ENCODE measurements at regions not wholly inside any gene's neighbourhood (a gene's known extent, or its start where the extent isn't known, plus 50 kb on each side); places are given as distances from the start of the nearest gene placed in this dataset.

- H3K27ac ChIP-seq, result peak overlapping the region; percentile 27; the same call in 1 of the 2 replicates
- ChIA-PET CTCF (interaction anchor here (0.6 to 2.0 kb wide), 25 partner anchors 10 to 1319 kb away, joined by 3 to 54 read pairs (median 4); partner anchors contain the start of gene RGMA), POLR2A (ENCODE audit: low non-redundant PET) (no interaction called here)
- TF ChIP-seq, protein P1, sequence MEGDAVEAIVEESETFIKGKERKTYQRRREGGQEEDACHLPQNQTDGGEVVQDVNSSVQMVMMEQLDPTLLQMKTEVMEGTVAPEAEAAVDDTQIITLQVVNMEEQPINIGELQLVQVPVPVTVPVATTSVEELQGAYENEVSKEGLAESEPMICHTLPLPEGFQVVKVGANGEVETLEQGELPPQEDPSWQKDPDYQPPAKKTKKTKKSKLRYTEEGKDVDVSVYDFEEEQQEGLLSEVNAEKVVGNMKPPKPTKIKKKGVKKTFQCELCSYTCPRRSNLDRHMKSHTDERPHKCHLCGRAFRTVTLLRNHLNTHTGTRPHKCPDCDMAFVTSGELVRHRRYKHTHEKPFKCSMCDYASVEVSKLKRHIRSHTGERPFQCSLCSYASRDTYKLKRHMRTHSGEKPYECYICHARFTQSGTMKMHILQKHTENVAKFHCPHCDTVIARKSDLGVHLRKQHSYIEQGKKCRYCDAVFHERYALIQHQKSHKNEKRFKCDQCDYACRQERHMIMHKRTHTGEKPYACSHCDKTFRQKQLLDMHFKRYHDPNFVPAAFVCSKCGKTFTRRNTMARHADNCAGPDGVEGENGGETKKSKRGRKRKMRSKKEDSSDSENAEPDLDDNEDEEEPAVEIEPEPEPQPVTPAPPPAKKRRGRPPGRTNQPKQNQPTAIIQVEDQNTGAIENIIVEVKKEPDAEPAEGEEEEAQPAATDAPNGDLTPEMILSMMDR (conservative IDR thresholded peaks at IDR 0.05; ENCODE audit: low read depth), result no peak
- no peak for DNase-seq (ENCODE audit: low spot score)
These were observed 112.0 kb upstream of the MCTP2 start for GRCh38 chr15:94119298-94119811.

GRCh38 chr15:94110476-94111130 lies 120.8 kb upstream of the MCTP2 start:
- POLR2A ChIA-PET (ENCODE audit: low non-redundant PET), result no interaction called here
- CTCF ChIA-PET, result interaction anchor here (0.6 to 1.8 kb wide), 2 partner anchors 10 to 104 kb away, joined by 5 to 7 read pairs; no protein-coding TSS in a partner anchor

GRCh38 chr15:94107652-94108051 lies 123.7 kb upstream of the MCTP2 start:
- CTCF ChIA-PET, result interaction anchor here (0.6 to 1.0 kb wide), 2 partner anchors 12 to 37 kb away, joined by 3 to 5 read pairs; no protein-coding TSS in a partner anchor
- TF ChIP-seq, protein P1 (conservative IDR thresholded peaks at IDR 0.05; ENCODE audit: low read depth), result no peak

More at GRCh38 chr15:94110476-94111130, 120.8 kb upstream of the MCTP2 start:
- no peak overlapping the region for H3K27ac ChIP-seq
- no peak for DNase-seq (ENCODE audit: low spot score)
- TF ChIP-seq, protein P1 (conservative IDR thresholded peaks at IDR 0.05; ENCODE audit: low read depth), result no peak

DNA sequence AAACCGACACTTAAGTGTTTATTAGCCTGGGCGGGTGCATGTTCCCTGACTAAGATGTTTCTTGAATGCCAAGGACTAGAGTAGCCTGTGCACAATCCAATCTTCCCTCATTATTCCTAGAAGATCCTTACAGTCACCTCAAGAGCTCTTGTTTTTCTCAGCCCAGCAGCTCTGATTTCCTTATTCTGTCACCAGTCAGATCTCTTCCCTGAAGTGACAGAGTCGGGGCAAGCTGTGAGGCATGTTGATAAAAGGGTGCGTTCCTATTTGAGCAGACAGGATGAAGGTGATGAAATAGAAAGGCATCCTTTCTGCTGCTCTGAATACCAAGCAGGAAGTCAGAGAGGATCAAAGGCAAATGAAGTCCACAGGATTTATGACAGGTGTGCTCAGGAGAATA lies 125.6 kb upstream of the MCTP2 start:
- no peak overlapping the region for H3K27ac ChIP-seq
- no peak for DNase-seq (ENCODE audit: low spot score)
- CTCF ChIA-PET, result no interaction called here
- TF ChIP-seq, protein P1 (conservative IDR thresholded peaks at IDR 0.05; ENCODE audit: low read depth), result no peak
- POLR2A ChIA-PET (ENCODE audit: low non-redundant PET), result no interaction called here

More at GRCh38 chr15:94107652-94108051, 123.7 kb upstream of the MCTP2 start:
- no peak for DNase-seq (ENCODE audit: low spot score)
- POLR2A ChIA-PET (ENCODE audit: low non-redundant PET), result no interaction called here
- no peak overlapping the region for H3K27ac ChIP-seq

DNA sequence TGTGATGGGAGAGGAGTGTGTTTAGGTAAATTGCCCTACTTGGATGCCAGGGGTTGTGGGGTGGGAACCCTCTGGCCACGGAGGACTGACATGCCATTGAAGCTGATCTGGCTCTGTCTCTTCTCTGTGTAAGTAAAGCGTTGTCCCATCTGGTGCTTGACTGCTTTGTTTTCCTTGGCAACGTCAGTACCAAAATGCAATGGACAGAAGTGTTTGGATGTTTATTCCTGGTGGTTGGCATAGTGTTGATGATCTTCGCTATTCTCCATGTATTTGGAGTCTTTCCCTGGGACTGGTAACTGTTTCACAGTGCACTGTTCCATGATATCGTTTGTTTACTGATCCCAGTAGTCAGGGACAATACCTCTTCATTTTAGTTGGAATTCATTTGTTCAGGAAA lies 130.5 kb upstream of the MCTP2 start:
- DNase-seq (ENCODE audit: low spot score), result no peak
- ChIA-PET CTCF (interaction anchor here (0.6 kb wide), 1 partner anchor 17 kb away, joined by 3 read pairs; no protein-coding TSS in a partner anchor), POLR2A (ENCODE audit: low non-redundant PET) (no interaction called here)
- no peak overlapping the region for H3K27ac ChIP-seq
- TF ChIP-seq, protein P1 (conservative IDR thresholded peaks at IDR 0.05; ENCODE audit: low read depth), result no peak

GRCh38 chr15:94099574-94099960 lies 131.8 kb upstream of the MCTP2 start:
- no peak for DNase-seq (ENCODE audit: low spot score)
- TF ChIP-seq, protein P1 (conservative IDR thresholded peaks at IDR 0.05; ENCODE audit: low read depth), result no peak
- no peak overlapping the region for H3K27ac ChIP-seq
- ChIA-PET POLR2A (ENCODE audit: low non-redundant PET) (no interaction called here), CTCF (no interaction called here)

Data from RWPE1 (cell line).